ENCODE measurements at regions not wholly inside any gene's neighbourhood (a gene's known extent, or its start where the extent isn't known, plus 50 kb on each side); places are given as distances from the start of the nearest gene placed in this dataset.

GRCh38 chr5:109971968-109972367, 282.2 kb downstream of the MAN2A1 start:
- intact Hi-C loops (cut with micrococcal nuclease; ENCODE audit: unreplicated experiment): no loop called here
- Mint-ChIP-seq H3K4me1 (ENCODE audit: low read depth, unreplicated experiment) (no peaks in the 10 kb centered on the region), H3K4me3 (ENCODE audit: low read depth, unreplicated experiment) (no peak overlapping the region), H3K27ac (ENCODE audit: unreplicated experiment) (no peak overlapping the region), H3K27me3 (ENCODE audit: unreplicated experiment) (no peaks in the 10 kb centered on the region), H3K9me3 (ENCODE audit: low read depth, unreplicated experiment) (no peaks in the 10 kb centered on the region), H3K36me3 (ENCODE audit: insufficient read depth, unreplicated experiment) (no peaks in the 10 kb centered on the region)
- BruUV-seq (replicated peaks): no TSS peak
- no peak for DNase-seq
- CTCF ChIA-PET: no interaction called here
- no peak for TF ChIP-seq CTCF (IDR thresholded peaks at IDR 0.05; ENCODE audit: unreplicated experiment)

- CTCF ChIA-PET: no interaction called here
- no peaks in the 10 kb centered on the region for H3K27me3 Mint-ChIP-seq (ENCODE audit: unreplicated experiment)
- H3K4me1 Mint-ChIP-seq (ENCODE audit: low read depth, unreplicated experiment): no peaks in the 10 kb centered on the region
- no peak overlapping the region for H3K27ac Mint-ChIP-seq (ENCODE audit: unreplicated experiment)
- no peak for TF ChIP-seq CTCF (IDR thresholded peaks at IDR 0.05; ENCODE audit: unreplicated experiment)
- H3K36me3 Mint-ChIP-seq (ENCODE audit: insufficient read depth, unreplicated experiment): no peaks in the 10 kb centered on the region
- BruUV-seq (replicated peaks): no TSS peak
- DNase-seq: no peak
- H3K9me3 Mint-ChIP-seq (ENCODE audit: low read depth, unreplicated experiment): no peaks in the 10 kb centered on the region
- no peak overlapping the region for H3K4me3 Mint-ChIP-seq (ENCODE audit: low read depth, unreplicated experiment)
- intact Hi-C loops (cut with micrococcal nuclease; ENCODE audit: unreplicated experiment): no loop called here
These were observed 292.3 kb downstream of the MAN2A1 start for GRCh38 chr5:109981979-109982378.

GRCh38 chr5:109982966-109983534, 293.3 kb downstream of the MAN2A1 start:
- Mint-ChIP-seq H3K4me3 (ENCODE audit: low read depth, unreplicated experiment) (no peak overlapping the region), H3K4me1 (ENCODE audit: low read depth, unreplicated experiment) (no peaks in the 10 kb centered on the region), H3K36me3 (ENCODE audit: insufficient read depth, unreplicated experiment) (no peaks in the 10 kb centered on the region), H3K27me3 (ENCODE audit: unreplicated experiment) (no peaks in the 10 kb centered on the region), H3K9me3 (ENCODE audit: low read depth, unreplicated experiment) (no peaks in the 10 kb centered on the region), H3K27ac (ENCODE audit: unreplicated experiment) (no peak overlapping the region)
- BruUV-seq (replicated peaks): no TSS peak
- intact Hi-C loops (cut with micrococcal nuclease; ENCODE audit: unreplicated experiment): no loop called here
- CTCF ChIA-PET: no interaction called here
- DNase-seq: no peak
- no peak for TF ChIP-seq CTCF (IDR thresholded peaks at IDR 0.05; ENCODE audit: unreplicated experiment)

GRCh38 chr5:109986726-109987125, 297.0 kb downstream of the MAN2A1 start:
- no TSS peak for BruUV-seq (replicated peaks)

More at GRCh38 chr5:109986726-109987125, 297.0 kb downstream of the MAN2A1 start:
- no peak overlapping the region for H3K27ac Mint-ChIP-seq (ENCODE audit: unreplicated experiment)
- TF ChIP-seq CTCF (IDR thresholded peaks at IDR 0.05; ENCODE audit: unreplicated experiment): no peak
- no peaks in the 10 kb centered on the region for H3K4me1 Mint-ChIP-seq (ENCODE audit: low read depth, unreplicated experiment)
- H3K27me3 Mint-ChIP-seq (ENCODE audit: unreplicated experiment): no peaks in the 10 kb centered on the region
- H3K9me3 Mint-ChIP-seq (ENCODE audit: low read depth, unreplicated experiment): peaks cover 4% of the 10 kb centered on the region
- intact Hi-C loops (cut with micrococcal nuclease; ENCODE audit: unreplicated experiment): no loop called here
- H3K36me3 Mint-ChIP-seq (ENCODE audit: insufficient read depth, unreplicated experiment): no peaks in the 10 kb centered on the region
- no peak overlapping the region for H3K4me3 Mint-ChIP-seq (ENCODE audit: low read depth, unreplicated experiment)
- DNase-seq: no peak
- CTCF ChIA-PET: no interaction called here

Measured in Calu3 (cell line).